ENCODE measurements at regions not wholly inside any gene's neighbourhood (a gene's known extent, or its start where the extent isn't known, plus 50 kb on each side); places are given as distances from the start of the nearest gene placed in this dataset.
"Not testable (repeated sequence)": the region's sequence is repeated elsewhere in the genome, so short reads cannot be mapped to it uniquely, and the experiment has no call there.

DNA sequence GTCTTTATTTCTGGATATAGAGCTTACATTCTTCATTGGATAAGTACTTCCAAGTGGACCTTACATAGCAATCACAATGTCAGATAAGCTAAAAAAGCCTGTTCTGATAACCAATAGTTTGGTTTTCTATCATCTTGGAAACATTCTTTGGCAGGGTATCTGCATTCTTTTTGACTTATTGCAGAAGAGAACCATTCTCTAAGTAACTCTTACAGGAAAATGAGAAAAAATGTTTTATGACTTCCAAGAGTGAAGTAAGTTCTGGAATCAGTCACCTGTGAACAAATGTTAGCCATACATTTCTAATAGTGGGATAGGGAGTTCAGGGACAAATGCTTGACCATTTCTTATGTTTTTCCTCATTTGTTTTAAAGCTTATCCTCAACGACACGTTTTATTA is 564.0 kb downstream of the CD109 start:
- Mint-ChIP-seq H3K27me3 (ENCODE audit: low read depth) (no peaks in the 10 kb centered on the region), H3K27ac (no peak overlapping the region), H3K9me3 (no peaks in the 10 kb centered on the region), H3K4me1 (ENCODE audit: low read depth) (no peaks in the 10 kb centered on the region), H3K4me3 (ENCODE audit: low read depth) (no peak overlapping the region), H3K36me3 (ENCODE audit: low read depth) (no peaks in the 10 kb centered on the region)
- intact Hi-C loops (cut with micrococcal nuclease), result no loop called here
- DNase-seq (ENCODE audit: low spot score), result no peak

DNA sequence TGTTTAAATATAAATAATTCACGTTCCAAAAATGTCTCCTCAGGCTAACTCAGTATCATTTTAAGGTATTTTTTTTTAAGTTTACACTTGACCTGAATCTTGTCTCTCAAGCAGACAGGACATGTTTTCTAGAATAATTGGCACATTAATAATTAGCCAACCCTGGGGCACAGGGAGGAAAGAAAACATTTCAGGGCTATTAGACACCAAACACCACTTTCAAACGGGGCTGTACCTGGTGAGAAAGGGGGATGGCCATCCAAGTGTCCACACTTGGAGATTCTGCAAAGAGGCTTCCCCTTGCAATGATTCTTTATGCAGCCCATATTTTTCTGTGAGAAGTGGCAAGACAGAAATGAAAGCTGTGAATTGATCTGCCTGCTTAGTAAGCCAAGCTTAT is 560.8 kb downstream of the CD109 start:
- H3K27ac Mint-ChIP-seq, result no peak overlapping the region
- no peaks in the 10 kb centered on the region for H3K27me3 Mint-ChIP-seq (ENCODE audit: low read depth)

DNA sequence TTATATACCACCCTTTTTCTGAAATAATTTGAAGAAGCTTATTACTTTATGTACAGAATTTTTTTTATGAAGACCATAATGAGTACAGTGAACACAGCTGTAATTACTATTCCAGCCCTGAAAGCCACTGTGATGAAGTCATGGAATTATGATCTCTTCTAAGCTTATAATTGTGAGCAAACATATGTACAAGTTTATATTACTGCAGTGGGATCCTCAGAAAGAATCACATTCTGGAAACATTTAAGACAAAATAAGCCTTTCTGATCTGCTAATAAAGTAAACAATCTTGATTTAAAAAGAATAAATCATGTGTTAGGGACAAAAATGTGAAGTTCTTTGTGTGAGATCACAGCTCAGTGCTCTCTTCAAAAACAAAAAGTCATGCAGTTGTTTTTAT is 560.4 kb downstream of the CD109 start:
- Mint-ChIP-seq H3K4me3 (ENCODE audit: low read depth) (no peak overlapping the region), H3K4me1 (ENCODE audit: low read depth) (no peaks in the 10 kb centered on the region), H3K9me3 (no peaks in the 10 kb centered on the region), H3K36me3 (ENCODE audit: low read depth) (no peaks in the 10 kb centered on the region), H3K27me3 (ENCODE audit: low read depth) (no peaks in the 10 kb centered on the region), H3K27ac (no peak overlapping the region)
- DNase-seq (ENCODE audit: low spot score), result no peak
- intact Hi-C loops (cut with micrococcal nuclease), result no loop called here

More for the DNA sequence above, 560.8 kb downstream of the CD109 start:
- H3K4me3 Mint-ChIP-seq (ENCODE audit: low read depth), result no peak overlapping the region
- H3K36me3 Mint-ChIP-seq (ENCODE audit: low read depth), result no peaks in the 10 kb centered on the region
- DNase-seq (ENCODE audit: low spot score), result no peak
- H3K9me3 Mint-ChIP-seq, result no peaks in the 10 kb centered on the region
- no peaks in the 10 kb centered on the region for H3K4me1 Mint-ChIP-seq (ENCODE audit: low read depth)
- intact Hi-C loops (cut with micrococcal nuclease), result no loop called here

DNA sequence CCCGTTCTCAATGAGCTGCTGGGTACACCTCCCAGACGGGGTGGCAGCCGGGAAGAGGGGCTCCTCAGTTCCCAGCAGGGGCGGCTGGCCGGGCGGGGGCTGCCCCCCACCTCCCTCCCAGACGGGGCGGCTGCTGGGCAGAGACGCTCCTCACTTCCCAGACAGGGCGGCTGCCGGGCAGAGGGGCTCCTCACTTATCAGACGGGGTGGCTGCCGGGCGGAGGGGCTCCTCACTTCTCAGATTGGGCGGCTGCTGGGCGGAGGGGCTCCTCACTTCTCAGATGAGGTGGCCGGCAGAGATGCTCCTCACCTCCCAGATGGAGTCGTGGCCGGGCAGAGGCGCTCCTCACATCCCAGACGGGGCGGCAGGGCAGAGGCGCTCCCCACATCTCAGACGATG is 559.0 kb downstream of the CD109 start:
- H3K27me3 Mint-ChIP-seq (ENCODE audit: low read depth); H3K36me3 Mint-ChIP-seq (ENCODE audit: low read depth); H3K4me1 Mint-ChIP-seq (ENCODE audit: low read depth); DNase-seq (ENCODE audit: low spot score); H3K9me3 Mint-ChIP-seq; H3K27ac Mint-ChIP-seq; intact Hi-C loops (cut with micrococcal nuclease); H3K4me3 Mint-ChIP-seq (ENCODE audit: low read depth): not testable (repeated sequence)

DNA sequence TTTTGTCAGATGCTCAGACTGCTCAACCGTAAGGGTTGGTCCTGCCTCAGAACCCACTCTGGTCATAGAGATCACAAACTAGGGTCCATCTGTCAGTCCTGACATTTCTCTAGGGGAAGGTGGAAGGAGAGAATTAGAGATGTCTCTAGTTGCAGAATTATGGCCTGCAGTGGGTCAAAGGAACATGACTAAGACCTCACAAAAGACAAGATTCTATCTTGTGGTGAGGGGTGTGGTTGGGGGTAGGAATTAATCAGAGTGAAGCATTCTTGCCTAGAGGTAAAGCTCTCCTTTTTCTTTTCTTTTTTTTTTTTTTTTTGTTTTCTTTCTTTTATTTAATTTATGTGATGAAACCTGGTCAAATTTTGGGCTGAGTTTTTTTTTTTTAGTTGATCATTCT is 558.1 kb downstream of the CD109 start:
- H3K9me3 Mint-ChIP-seq; H3K27ac Mint-ChIP-seq; H3K27me3 Mint-ChIP-seq (ENCODE audit: low read depth); H3K4me3 Mint-ChIP-seq (ENCODE audit: low read depth); intact Hi-C loops (cut with micrococcal nuclease); H3K4me1 Mint-ChIP-seq (ENCODE audit: low read depth); H3K36me3 Mint-ChIP-seq (ENCODE audit: low read depth); DNase-seq (ENCODE audit: low spot score): not testable (repeated sequence)

DNA sequence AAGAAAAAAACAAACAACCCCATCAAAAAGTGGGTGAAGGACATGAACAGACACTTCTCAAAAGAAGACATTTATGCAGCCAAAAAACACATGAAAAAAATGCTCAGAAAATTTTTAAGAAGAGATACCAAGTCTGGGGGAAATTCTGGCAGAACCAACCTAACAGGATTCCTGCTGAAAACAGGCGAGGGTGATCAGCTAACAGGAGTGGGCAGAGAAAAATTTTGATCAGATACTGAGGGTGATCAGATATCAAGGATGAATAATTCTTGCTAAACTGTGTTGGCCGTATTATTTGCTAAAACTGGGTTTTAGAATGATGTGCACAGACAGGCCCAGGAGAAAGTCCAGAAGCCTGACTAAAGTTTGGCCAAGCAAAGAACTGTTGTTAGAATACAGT is 557.3 kb downstream of the CD109 start:
- DNase-seq (ENCODE audit: low spot score), result no peak
- no peak overlapping the region for H3K4me3 Mint-ChIP-seq (ENCODE audit: low read depth)
- H3K36me3 Mint-ChIP-seq (ENCODE audit: low read depth), result no peaks in the 10 kb centered on the region
- H3K27ac Mint-ChIP-seq, result no peak overlapping the region
- intact Hi-C loops (cut with micrococcal nuclease), result no loop called here
- no peaks in the 10 kb centered on the region for H3K4me1 Mint-ChIP-seq (ENCODE audit: low read depth)
- no peaks in the 10 kb centered on the region for H3K9me3 Mint-ChIP-seq
- H3K27me3 Mint-ChIP-seq (ENCODE audit: low read depth), result no peaks in the 10 kb centered on the region

DNA sequence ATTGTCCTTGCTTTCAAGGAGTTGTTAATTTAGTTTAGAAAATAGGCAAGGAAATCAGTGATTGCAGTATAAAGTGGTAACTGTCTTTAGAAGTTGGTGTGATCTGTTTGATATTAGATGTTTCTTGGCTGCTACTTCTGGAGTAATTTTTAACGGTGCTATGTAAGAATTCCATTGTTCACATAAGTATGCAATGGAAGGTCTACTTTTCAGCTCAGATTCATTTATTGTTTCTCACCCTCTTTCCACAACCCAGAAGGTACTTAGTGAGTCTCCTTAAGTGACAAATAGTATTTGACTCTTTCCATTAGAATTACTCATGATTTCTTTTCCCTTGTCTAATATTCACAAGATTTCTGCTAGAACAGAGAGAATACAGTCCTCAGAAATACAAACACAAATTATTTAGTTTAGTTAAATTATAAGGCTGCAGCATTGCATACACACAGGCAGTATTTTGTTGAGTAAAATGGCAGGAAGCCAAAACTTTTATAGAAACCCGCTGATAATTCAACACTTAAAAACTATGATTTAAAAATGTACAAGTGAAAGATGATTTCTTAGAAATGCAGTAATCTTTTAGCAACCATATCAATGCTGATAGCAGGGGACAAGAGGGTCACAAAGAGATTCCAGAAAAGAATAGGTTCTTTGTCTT is 554.3 kb downstream of the CD109 start:
- DNase-seq (ENCODE audit: low spot score), result no peak
- Mint-ChIP-seq H3K27ac (no peak overlapping the region), H3K4me1 (ENCODE audit: low read depth) (no peaks in the 10 kb centered on the region)

DNA sequence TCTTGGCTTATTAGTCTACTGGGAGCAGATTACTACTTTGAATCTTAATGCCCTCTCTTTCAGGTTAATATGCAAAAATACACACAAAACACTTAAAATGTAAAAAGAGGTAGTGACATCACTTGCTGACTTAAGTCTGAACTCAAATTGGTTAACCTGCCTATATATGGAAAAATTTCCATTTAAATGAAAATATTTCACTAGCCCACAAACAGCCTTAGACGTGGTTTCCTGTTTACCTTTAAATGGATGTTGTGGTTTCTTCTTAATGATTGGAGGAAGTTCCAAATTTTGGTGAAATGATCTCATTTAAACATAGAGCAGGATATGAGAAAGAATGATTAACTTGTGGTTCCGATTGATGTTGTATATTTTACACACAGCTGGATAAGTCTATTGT is 553.7 kb downstream of the CD109 start:
- no peak overlapping the region for H3K27ac Mint-ChIP-seq
- H3K4me3 Mint-ChIP-seq (ENCODE audit: low read depth), result no peak overlapping the region
- H3K9me3 Mint-ChIP-seq, result peaks cover 3% of the 10 kb centered on the region
- H3K27me3 Mint-ChIP-seq (ENCODE audit: low read depth), result no peaks in the 10 kb centered on the region
- intact Hi-C loops (cut with micrococcal nuclease), result no loop called here
- no peaks in the 10 kb centered on the region for H3K4me1 Mint-ChIP-seq (ENCODE audit: low read depth)
- no peaks in the 10 kb centered on the region for H3K36me3 Mint-ChIP-seq (ENCODE audit: low read depth)
- no peak for DNase-seq (ENCODE audit: low spot score)

More for the DNA sequence above, 554.3 kb downstream of the CD109 start:
- intact Hi-C loops (cut with micrococcal nuclease), result no loop called here
- H3K36me3 Mint-ChIP-seq (ENCODE audit: low read depth), result no peaks in the 10 kb centered on the region
- H3K9me3 Mint-ChIP-seq, result no peaks in the 10 kb centered on the region
- no peak overlapping the region for H3K4me3 Mint-ChIP-seq (ENCODE audit: low read depth)
- H3K27me3 Mint-ChIP-seq (ENCODE audit: low read depth), result no peaks in the 10 kb centered on the region

DNA sequence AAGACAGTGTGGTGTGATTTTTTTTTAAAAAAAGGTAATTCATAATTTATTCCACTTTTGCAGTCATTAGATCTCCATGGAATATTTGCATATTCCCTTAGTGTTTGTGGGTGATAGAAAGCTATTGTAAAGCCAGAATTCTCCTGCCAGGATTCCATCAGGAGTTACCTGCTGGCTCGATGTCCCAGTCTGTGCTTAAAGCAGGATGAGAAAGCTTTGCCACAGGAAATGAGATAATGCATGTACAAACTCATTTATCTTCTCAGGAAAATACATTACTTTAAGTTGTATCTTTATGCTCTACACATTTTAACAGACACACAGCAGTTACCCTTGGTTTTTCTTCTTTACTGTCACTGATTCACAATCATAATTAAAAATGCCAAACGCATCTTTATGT is 553.0 kb downstream of the CD109 start:
- H3K27ac Mint-ChIP-seq, result no peak overlapping the region
- H3K27me3 Mint-ChIP-seq (ENCODE audit: low read depth), result no peaks in the 10 kb centered on the region
- no peak overlapping the region for H3K4me3 Mint-ChIP-seq (ENCODE audit: low read depth)
- no peak for DNase-seq (ENCODE audit: low spot score)
- peaks cover 8% of the 10 kb centered on the region for H3K9me3 Mint-ChIP-seq
- intact Hi-C loops (cut with micrococcal nuclease), result no loop called here
- H3K36me3 Mint-ChIP-seq (ENCODE audit: low read depth), result no peaks in the 10 kb centered on the region
- no peaks in the 10 kb centered on the region for H3K4me1 Mint-ChIP-seq (ENCODE audit: low read depth)

DNA sequence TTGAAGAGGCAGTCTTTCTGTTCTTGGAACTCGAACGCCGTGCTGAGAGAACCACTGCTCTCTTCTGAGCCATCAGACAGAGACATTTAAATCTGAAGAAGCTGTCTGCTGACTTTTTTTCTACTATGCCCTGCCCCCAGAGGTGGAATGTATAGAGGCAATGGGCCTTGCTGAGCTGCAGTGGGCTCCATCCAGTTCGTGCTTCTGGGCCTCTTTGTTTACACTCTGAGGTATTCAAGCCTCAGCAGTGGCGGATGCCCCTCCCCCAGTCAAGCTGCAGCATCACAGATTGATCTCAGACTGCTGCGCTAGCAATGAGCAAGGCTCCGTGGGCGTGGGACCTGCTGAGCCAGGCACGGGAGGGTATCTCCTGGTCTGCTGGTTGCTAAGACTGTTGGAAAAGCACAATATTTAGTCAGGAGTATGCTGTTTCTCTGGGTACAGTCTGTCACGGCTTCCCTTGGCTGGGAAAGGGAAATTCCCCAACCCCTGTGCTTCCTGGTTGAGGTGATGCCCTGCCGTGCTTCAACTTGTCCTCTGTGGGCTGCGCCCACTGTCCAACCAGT is 526.8 kb downstream of the CD109 start:
- H3K4me3 Mint-ChIP-seq (ENCODE audit: low read depth), result no peak overlapping the region
- no peaks in the 10 kb centered on the region for H3K27me3 Mint-ChIP-seq (ENCODE audit: low read depth)
- intact Hi-C loops (cut with micrococcal nuclease), result no loop called here
- no peaks in the 10 kb centered on the region for H3K4me1 Mint-ChIP-seq (ENCODE audit: low read depth)
- DNase-seq (ENCODE audit: low spot score), result no peak
- no peak overlapping the region for H3K27ac Mint-ChIP-seq
- H3K36me3 Mint-ChIP-seq (ENCODE audit: low read depth), result no peaks in the 10 kb centered on the region
- H3K9me3 Mint-ChIP-seq, result peaks cover 6% of the 10 kb centered on the region

DNA sequence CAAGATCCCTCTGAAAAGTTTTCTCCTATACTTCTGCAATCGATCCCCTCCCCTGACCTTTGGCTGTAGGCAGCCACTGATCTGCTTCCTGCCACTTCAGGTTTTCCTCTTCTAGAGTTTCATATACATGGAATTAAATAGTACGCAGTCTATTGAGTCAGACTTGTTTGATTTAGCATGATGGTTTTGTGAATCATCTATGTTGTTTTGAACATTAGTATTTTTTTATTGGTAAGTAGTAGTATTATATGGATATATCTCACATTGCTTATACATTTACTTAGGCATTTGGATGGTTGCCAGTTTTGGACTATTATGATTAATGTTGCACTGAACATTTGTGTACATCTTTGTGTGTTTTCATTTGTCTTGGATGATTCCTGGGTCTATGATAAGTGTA is 518.0 kb downstream of the CD109 start:
- Mint-ChIP-seq H3K27ac (no peak overlapping the region), H3K4me1 (ENCODE audit: low read depth) (no peaks in the 10 kb centered on the region), H3K4me3 (ENCODE audit: low read depth) (no peak overlapping the region), H3K27me3 (ENCODE audit: low read depth) (no peaks in the 10 kb centered on the region), H3K9me3 (peaks cover 4% of the 10 kb centered on the region), H3K36me3 (ENCODE audit: low read depth) (no peaks in the 10 kb centered on the region)
- intact Hi-C loops (cut with micrococcal nuclease), result no loop called here
- no peak for DNase-seq (ENCODE audit: low spot score)

DNA sequence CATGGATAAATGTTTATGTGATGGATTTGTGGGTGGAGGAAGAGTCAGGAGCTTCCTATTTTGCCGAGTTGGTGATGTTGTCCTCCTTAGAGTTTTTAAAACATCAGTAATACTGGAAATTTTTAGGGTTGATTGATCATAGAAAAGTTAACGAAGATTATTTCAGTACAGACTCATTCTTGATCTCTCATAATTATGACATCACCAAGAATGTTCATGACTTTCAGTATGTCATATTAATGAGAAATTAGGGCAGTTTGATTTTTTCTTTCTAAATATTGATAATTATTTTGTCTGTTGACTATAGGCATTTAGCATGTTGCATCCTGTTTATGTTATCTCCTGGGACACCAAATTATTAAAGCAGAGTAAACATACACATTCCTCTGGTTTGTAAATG is 512.2 kb downstream of the CD109 start:
- intact Hi-C loops (cut with micrococcal nuclease), result no loop called here
- Mint-ChIP-seq H3K9me3 (peaks cover 13% of the 10 kb centered on the region), H3K36me3 (ENCODE audit: low read depth) (no peaks in the 10 kb centered on the region), H3K4me3 (ENCODE audit: low read depth) (no peak overlapping the region), H3K4me1 (ENCODE audit: low read depth) (no peaks in the 10 kb centered on the region), H3K27ac (no peak overlapping the region), H3K27me3 (ENCODE audit: low read depth) (no peaks in the 10 kb centered on the region)
- no peak for DNase-seq (ENCODE audit: low spot score)

DNA sequence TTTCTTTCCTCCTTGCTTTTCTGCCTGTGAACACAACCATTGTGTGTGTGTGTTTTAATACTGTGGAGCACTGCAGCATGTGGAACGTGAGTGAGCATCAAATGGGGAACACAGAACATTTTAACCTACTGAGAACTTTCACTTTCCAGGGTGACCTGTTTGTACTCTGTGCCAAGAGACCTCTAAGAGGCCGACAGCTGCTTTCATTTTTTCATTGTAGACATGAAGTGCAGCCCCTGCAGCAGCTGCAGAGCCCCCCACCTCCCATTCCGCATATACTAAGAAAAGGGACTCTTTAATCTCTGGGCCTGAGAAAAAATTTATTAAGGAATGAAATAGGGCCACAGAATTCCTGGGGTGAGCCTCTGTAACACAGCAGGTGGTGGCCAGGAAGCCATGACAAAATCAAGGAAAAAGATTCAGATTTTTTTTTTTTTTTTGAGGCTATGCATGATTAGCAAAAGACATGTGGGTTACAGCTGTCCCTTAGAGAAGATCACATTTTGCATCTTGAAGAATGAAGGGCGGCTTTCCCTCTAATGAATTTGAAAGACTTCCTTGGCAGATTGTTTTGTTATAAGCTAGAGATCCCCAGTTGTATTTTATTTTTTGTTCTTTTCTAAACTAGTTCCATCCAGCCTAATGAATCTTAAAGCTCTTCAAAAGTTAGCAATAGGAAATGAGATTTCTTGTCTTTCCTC is 503.4 kb downstream of the CD109 start:
- Mint-ChIP-seq H3K4me1 (ENCODE audit: low read depth) (no peaks in the 10 kb centered on the region), H3K4me3 (ENCODE audit: low read depth) (no peak overlapping the region), H3K36me3 (ENCODE audit: low read depth) (no peaks in the 10 kb centered on the region), H3K27ac (no peak overlapping the region), H3K9me3 (no peaks in the 10 kb centered on the region), H3K27me3 (ENCODE audit: low read depth) (no peaks in the 10 kb centered on the region)
- DNase-seq (ENCODE audit: low spot score), result no peak
- intact Hi-C loops (cut with micrococcal nuclease), result no loop called here

Data from activated T-helper 2 cell treated with anti-CD3 and anti-CD28 coated beads, Interferon-gamma antibody, Interleukin-2, Interleukin-4, amounts not matched to agents 10 μg/mL and 5 μg/mL and 100 μg/mL, durations not matched to agents 14 hours and 24 hours and 36 hours (primary cell).